ENCODE measurements at regions not wholly inside any gene's neighbourhood (a gene's known extent, or its start where the extent isn't known, plus 50 kb on each side); places are given as distances from the start of the nearest gene placed in this dataset.
"Not testable (repeated sequence)": the region's sequence is repeated elsewhere in the genome, so short reads cannot be mapped to it uniquely, and the experiment has no call there.

GRCh38 chr1:120941066-120941465 is 51.5 kb downstream of the PPIAL4A start:
- H3K4me1 ChIP-seq; intact Hi-C loops (cut with DNase I; ENCODE audit: low total_unique reads); H3K27ac ChIP-seq; H3K9me3 ChIP-seq; H3K4me3 ChIP-seq; H3K36me3 ChIP-seq; DNase-seq; H3K27me3 ChIP-seq: not testable (repeated sequence)
- 9 to 50% (median 17%) methylated on average over 1 to 4 of the region's 6 CpGs; no CpG with 5 or more reads in 2 of the 5 donors for WGBS, 5 donors

- H3K4me1 ChIP-seq; H3K27me3 ChIP-seq; H3K9me3 ChIP-seq; DNase-seq; intact Hi-C loops (cut with DNase I; ENCODE audit: low total_unique reads); H3K36me3 ChIP-seq: not testable (repeated sequence)
- Histone ChIP-seq H3K27ac (peak overlapping the region in 4 of 5 donors; percentile 70 to 87 (median 84)), H3K4me3 (peak overlapping the region; percentile 38 to 48 (median 44))
- 2 to 3% (median 3%) methylated on average over 12 of the region's 12 CpGs for WGBS, 5 donors
These were observed 52.3 kb downstream of the PPIAL4A start for GRCh38 chr1:120941836-120942217.

GRCh38 chr1:120942218-120942944 is 52.8 kb downstream of the PPIAL4A start:
- peak in 2 of 3 donors; percentile 32 to 49 for TF ChIP-seq POLR2AphosphoS5 (IDR thresholded peaks at IDR 0.05)
- H3K9me3 ChIP-seq; H3K27me3 ChIP-seq; H3K4me1 ChIP-seq; H3K36me3 ChIP-seq; intact Hi-C loops (cut with DNase I; ENCODE audit: low total_unique reads): not testable (repeated sequence)
- peak overlapping the region; percentile 70 to 87 (median 80) for H3K27ac ChIP-seq
- DNase-seq = peak; percentile 54 to 87
- WGBS, 5 donors = 1 to 3% (median 2%) methylated on average over 31 to 33 of the region's 34 CpGs
- H3K4me3 ChIP-seq = peak overlapping the region; percentile 38 to 48 (median 44)

- DNase-seq; H3K9me3 ChIP-seq; H3K36me3 ChIP-seq; H3K4me3 ChIP-seq; intact Hi-C loops (cut with DNase I; ENCODE audit: low total_unique reads); H3K4me1 ChIP-seq; H3K27me3 ChIP-seq: not testable (repeated sequence)
- H3K27ac ChIP-seq = peak overlapping the region in 1 of 5 donors; percentile 87
- no CpG with 5 or more reads among the region's 9 CpGs for WGBS, 5 donors
These were observed 53.4 kb downstream of the PPIAL4A start for GRCh38 chr1:120942945-120943319.

GRCh38 chr1:120944691-120945090 is 55.1 kb downstream of the PPIAL4A start:
- H3K4me3 ChIP-seq; H3K4me1 ChIP-seq; H3K36me3 ChIP-seq; H3K27ac ChIP-seq; H3K9me3 ChIP-seq; intact Hi-C loops (cut with DNase I; ENCODE audit: low total_unique reads); H3K27me3 ChIP-seq; DNase-seq: not testable (repeated sequence)
- 90 to 97% (median 95%) methylated on average over 8 to 20 of the region's 20 CpGs; no CpG with 5 or more reads in 1 of the 5 donors for WGBS, 5 donors

- intact Hi-C loops (cut with DNase I; ENCODE audit: low total_unique reads); H3K27me3 ChIP-seq; DNase-seq; H3K36me3 ChIP-seq; H3K27ac ChIP-seq; H3K9me3 ChIP-seq; H3K4me3 ChIP-seq; H3K4me1 ChIP-seq: not testable (repeated sequence)
- WGBS, 5 donors = 89 to 96% (median 94%) methylated on average over 6 to 8 of the region's 10 CpGs
These were observed 55.6 kb downstream of the PPIAL4A start for GRCh38 chr1:120945122-120945521.

GRCh38 chr1:120947114-120947513 is 57.5 kb downstream of the PPIAL4A start:
- intact Hi-C loops (cut with DNase I; ENCODE audit: low total_unique reads); H3K4me3 ChIP-seq; H3K9me3 ChIP-seq; H3K4me1 ChIP-seq; H3K27me3 ChIP-seq; H3K27ac ChIP-seq; H3K36me3 ChIP-seq; DNase-seq: not testable (repeated sequence)
- 37 to 80% (median 76%) methylated on average over 4 of the region's 4 CpGs for WGBS, 5 donors

- intact Hi-C loops (cut with DNase I; ENCODE audit: low total_unique reads); H3K4me1 ChIP-seq; H3K27ac ChIP-seq; H3K36me3 ChIP-seq; DNase-seq; H3K27me3 ChIP-seq; H3K4me3 ChIP-seq; H3K9me3 ChIP-seq: not testable (repeated sequence)
- WGBS, 5 donors = 94 to 99% (median 97%) methylated on average over 11 of the region's 11 CpGs
These were observed 60.2 kb downstream of the PPIAL4A start for GRCh38 chr1:120949724-120950123.

- DNase-seq; intact Hi-C loops (cut with DNase I; ENCODE audit: low total_unique reads); H3K9me3 ChIP-seq; H3K27me3 ChIP-seq; H3K4me1 ChIP-seq; H3K27ac ChIP-seq; H3K4me3 ChIP-seq: not testable (repeated sequence)
- WGBS, 5 donors = 26 to 38% (median 36%) methylated on average over 1 of the region's 1 CpG
- H3K36me3 ChIP-seq = peaks cover 0 to 10% (median 5%) of the 10 kb centered on the region in 4 donors
These were observed 61.1 kb downstream of the PPIAL4A start for GRCh38 chr1:120950633-120951032.

- H3K4me3 ChIP-seq; H3K27ac ChIP-seq; DNase-seq; intact Hi-C loops (cut with DNase I; ENCODE audit: low total_unique reads); H3K9me3 ChIP-seq; H3K27me3 ChIP-seq; H3K4me1 ChIP-seq: not testable (repeated sequence)
- peaks cover 0 to 10% (median 5%) of the 10 kb centered on the region in 4 donors for H3K36me3 ChIP-seq
- 88 to 100% (median 89%) methylated on average over 1 to 4 of the region's 4 CpGs for WGBS, 5 donors
These were observed 61.5 kb downstream of the PPIAL4A start for GRCh38 chr1:120951100-120951499.

- H3K27ac ChIP-seq; H3K4me1 ChIP-seq; H3K27me3 ChIP-seq; intact Hi-C loops (cut with DNase I; ENCODE audit: low total_unique reads); H3K9me3 ChIP-seq: not testable (repeated sequence)
- DNase-seq = peak in 1 of 2 donors; percentile 7
- WGBS, 5 donors = 27 to 83% (median 42%) methylated on average over 1 to 29 of the region's 38 CpGs
- peaks cover 0 to 10% (median 5%) of the 10 kb centered on the region in 4 donors for H3K36me3 ChIP-seq
- peak overlapping the region; percentile 7 to 29 (median 26) for H3K4me3 ChIP-seq
These were observed 62.8 kb downstream of the PPIAL4A start for GRCh38 chr1:120952207-120952870.

- H3K27ac ChIP-seq; H3K4me1 ChIP-seq; H3K27me3 ChIP-seq; intact Hi-C loops (cut with DNase I; ENCODE audit: low total_unique reads); H3K9me3 ChIP-seq: not testable (repeated sequence)
- H3K4me3 ChIP-seq = peak overlapping the region in 3 of 4 donors; percentile 7 to 29 (median 18)
- peaks cover 0 to 10% (median 5%) of the 10 kb centered on the region in 4 donors for H3K36me3 ChIP-seq
- DNase-seq = peak in 1 of 2 donors; percentile 10
- WGBS, 5 donors = 25 to 77% (median 31%) methylated on average over 4 to 18 of the region's 19 CpGs
These were observed 63.3 kb downstream of the PPIAL4A start for GRCh38 chr1:120952871-120953265.
